Central memory CD4-positive, alpha-beta T cell (primary cell): ENCODE measurements at regions not wholly inside any gene's neighbourhood (a gene's known extent, or its start where the extent isn't known, plus 50 kb on each side); places are given as distances from the start of the nearest gene placed in this dataset.

Experiments
- DNase-seq: peaks from one replicate; pipeline ENCODE4 v3.0.0; 2022

- DNase-seq = no peak
These were observed 174.4 kb upstream of the ADARB2 start for GRCh38 chr10:1911771-1912170.

- DNase-seq = no peak
These were observed 166.7 kb upstream of the ADARB2 start for GRCh38 chr10:1903982-1904381.

- DNase-seq = no peak
These were observed 158.8 kb upstream of the ADARB2 start for GRCh38 chr10:1896153-1896552.

GRCh38 chr10:1895691-1896090 is 158.4 kb upstream of the ADARB2 start:
- DNase-seq = no peak

- DNase-seq = no peak
These were observed 157.6 kb upstream of the ADARB2 start for GRCh38 chr10:1894912-1895311.

GRCh38 chr10:1893941-1894340 is 156.6 kb upstream of the ADARB2 start:
- no peak for DNase-seq

GRCh38 chr10:1886039-1886438 is 148.7 kb upstream of the ADARB2 start:
- DNase-seq = no peak

- no peak for DNase-seq
These were observed 145.4 kb upstream of the ADARB2 start for GRCh38 chr10:1882728-1883127.

- no peak for DNase-seq
These were observed 144.9 kb upstream of the ADARB2 start for GRCh38 chr10:1882180-1882579.

- DNase-seq = no peak
These were observed 144.3 kb upstream of the ADARB2 start for GRCh38 chr10:1881636-1882035.

GRCh38 chr10:1874533-1874932 is 137.2 kb upstream of the ADARB2 start:
- no peak for DNase-seq

GRCh38 chr10:1873661-1874315 is 136.5 kb upstream of the ADARB2 start:
- DNase-seq = no peak

GRCh38 chr10:1872151-1872726 is 134.9 kb upstream of the ADARB2 start:
- no peak for DNase-seq

- no peak for DNase-seq
These were observed 133.2 kb upstream of the ADARB2 start for GRCh38 chr10:1870491-1870890.

GRCh38 chr10:1869861-1870260 is 132.5 kb upstream of the ADARB2 start:
- DNase-seq = no peak

GRCh38 chr10:1860351-1860750 is 123.0 kb upstream of the ADARB2 start:
- DNase-seq = no peak

- no peak for DNase-seq
These were observed 121.2 kb upstream of the ADARB2 start for GRCh38 chr10:1858547-1858946.

GRCh38 chr10:1858048-1858447 is 120.7 kb upstream of the ADARB2 start:
- no peak for DNase-seq

- no peak for DNase-seq
These were observed 118.6 kb upstream of the ADARB2 start for GRCh38 chr10:1855911-1856310.

GRCh38 chr10:1854271-1854670 is 116.9 kb upstream of the ADARB2 start:
- DNase-seq = no peak

GRCh38 chr10:1853801-1854200 is 116.5 kb upstream of the ADARB2 start:
- DNase-seq = no peak

GRCh38 chr10:1852841-1853240 is 115.5 kb upstream of the ADARB2 start:
- DNase-seq = no peak

- DNase-seq = no peak
These were observed 114.4 kb upstream of the ADARB2 start for GRCh38 chr10:1851762-1852161.

- DNase-seq = no peak
These were observed 113.7 kb upstream of the ADARB2 start for GRCh38 chr10:1850971-1851527.

- no peak for DNase-seq
These were observed 110.0 kb upstream of the ADARB2 start for GRCh38 chr10:1847361-1847760.
